ENCODE measurements at regions not wholly inside any gene's neighbourhood (a gene's known extent, or its start where the extent isn't known, plus 50 kb on each side); places are given as distances from the start of the nearest gene placed in this dataset.
A peak's percentile ranks its signal among the peaks of the same experiment; 100 is the strongest.

DNA sequence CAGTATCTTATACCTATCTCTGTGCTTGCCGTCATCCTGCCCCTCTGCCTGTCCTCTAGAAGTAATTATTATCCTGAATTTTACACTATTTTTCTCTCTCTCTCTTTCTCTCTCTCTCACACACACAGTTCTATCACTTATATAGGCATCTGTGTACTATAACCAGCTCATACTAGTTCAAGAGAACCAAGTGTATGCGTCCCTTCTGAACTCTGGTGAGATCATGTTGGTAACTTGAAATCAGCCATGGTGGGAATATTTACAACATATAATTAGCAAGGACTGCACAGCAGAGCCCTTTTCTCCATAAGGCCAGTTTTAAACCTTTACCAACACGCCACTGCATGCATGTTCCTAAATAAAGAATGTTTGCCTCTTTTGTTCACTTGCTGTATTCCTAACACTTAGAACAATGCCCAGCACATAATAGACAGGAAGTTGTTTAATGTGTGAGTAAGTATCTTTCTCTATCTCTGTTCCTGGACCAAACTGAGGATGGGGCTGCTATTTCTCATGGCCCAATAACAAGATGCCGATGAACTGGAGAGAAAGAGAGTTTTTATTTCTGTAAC, 51.1 kb upstream of the IL21 start:
- no peak for TF ChIP-seq CTCF (IDR thresholded peaks at IDR 0.05; ENCODE audit: low read depth, low read length, missing control alignments)
- DNase-seq (ENCODE audit: extremely low read depth, low read depth): no peak
- H3K4me3 ChIP-seq (replicated peaks; ENCODE audit: low read depth, low read length): no peak overlapping the region

- no peak for TF ChIP-seq CTCF (IDR thresholded peaks at IDR 0.05; ENCODE audit: low read depth, low read length, missing control alignments)
- no peak overlapping the region for H3K4me3 ChIP-seq (replicated peaks; ENCODE audit: low read depth, low read length)
- DNase-seq (ENCODE audit: extremely low read depth, low read depth): peak; percentile 37
Observed at GRCh38 chr4:122673252-122673651, 52.4 kb upstream of the IL21 start.

DNA sequence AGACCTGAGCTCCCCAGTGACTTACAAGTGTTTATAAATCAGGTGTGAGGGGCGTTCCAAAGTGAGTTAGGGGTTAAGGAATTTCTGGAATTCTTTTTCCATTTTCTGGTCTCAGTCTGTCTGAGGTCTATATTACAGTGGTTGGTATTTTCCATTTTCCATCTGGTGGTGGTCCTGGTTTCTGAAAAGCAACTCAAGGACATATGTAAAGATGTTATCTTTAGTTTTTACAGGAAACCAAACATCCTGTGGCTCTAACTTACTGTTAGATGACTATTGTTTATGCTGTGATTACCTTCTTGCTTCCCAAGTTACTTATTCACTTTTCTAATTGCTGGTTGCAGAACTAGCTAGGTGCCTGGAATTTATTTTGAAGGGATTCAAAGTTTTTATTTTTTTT, 53.5 kb upstream of the IL21 start:
- no peak for TF ChIP-seq CTCF (IDR thresholded peaks at IDR 0.05; ENCODE audit: low read depth, low read length, missing control alignments)
- DNase-seq (ENCODE audit: extremely low read depth, low read depth): peak; percentile 32
- H3K4me3 ChIP-seq (replicated peaks; ENCODE audit: low read depth, low read length): no peak overlapping the region

DNA sequence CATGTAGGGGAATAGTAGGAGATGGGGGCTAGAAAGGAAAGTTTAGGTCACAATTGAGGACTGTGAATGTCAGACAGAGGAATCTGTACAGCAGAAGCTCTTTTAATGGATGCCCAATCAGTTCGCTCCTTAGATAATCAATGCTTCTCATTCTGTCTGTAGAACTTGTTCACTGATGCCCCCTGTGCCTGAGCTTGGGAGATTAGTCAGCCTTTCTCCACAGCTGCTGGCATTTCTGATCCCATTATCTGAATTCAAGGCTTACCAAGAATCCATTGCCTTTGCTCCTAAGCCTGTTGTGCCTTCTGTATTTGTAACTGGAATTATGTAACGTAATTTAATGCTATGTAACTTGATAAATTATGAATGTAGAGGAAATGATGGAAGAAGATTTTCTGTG, 53.2 kb upstream of the BBS12 start:
- no peak for TF ChIP-seq CTCF (IDR thresholded peaks at IDR 0.05; ENCODE audit: low read depth, low read length, missing control alignments)
- no peak for DNase-seq (ENCODE audit: extremely low read depth, low read depth)
- no peak overlapping the region for H3K4me3 ChIP-seq (replicated peaks; ENCODE audit: low read depth, low read length)

DNA sequence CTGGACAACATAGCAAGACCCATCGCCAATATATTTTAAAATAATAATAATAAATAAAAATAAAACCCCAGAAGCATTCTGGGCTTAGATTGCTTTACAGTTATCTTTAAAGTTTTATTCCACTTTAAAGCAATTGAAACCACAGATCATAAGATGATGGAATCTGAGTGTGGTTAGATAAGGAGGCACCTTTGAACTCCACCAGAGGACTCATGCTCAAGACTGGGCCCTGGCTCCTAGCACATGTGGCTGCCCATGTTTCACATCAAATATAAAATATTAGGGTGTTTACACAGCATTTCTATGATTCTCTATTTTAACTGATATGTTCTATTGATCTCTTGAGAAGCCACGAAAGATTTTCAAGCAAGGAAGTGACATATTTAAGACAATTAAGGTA, 52.6 kb upstream of the BBS12 start:
- H3K4me3 ChIP-seq (replicated peaks; ENCODE audit: low read depth, low read length): no peak overlapping the region
- TF ChIP-seq CTCF (IDR thresholded peaks at IDR 0.05; ENCODE audit: low read depth, low read length, missing control alignments): no peak
- no peak for DNase-seq (ENCODE audit: extremely low read depth, low read depth)

DNA sequence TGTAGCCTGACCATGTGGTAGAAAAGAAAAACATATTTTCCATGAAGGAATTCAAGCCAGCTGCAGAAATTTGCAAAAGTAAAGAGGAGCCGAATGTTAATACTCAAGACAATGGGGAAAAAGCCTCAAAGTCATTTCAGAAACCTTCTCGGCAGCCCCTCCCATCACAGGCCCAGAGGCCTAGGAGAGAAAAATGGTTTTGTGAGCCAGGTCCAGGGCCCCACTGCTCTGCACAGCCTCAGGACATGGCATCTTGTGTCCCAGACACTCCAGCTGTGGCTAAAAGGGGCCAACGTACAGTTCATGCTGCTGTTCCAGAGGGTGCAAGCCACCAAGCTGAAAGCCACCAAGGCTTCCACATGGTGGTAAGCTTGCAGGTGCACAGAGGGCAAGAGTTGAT, 50.9 kb upstream of the BBS12 start:
- no peak for DNase-seq (ENCODE audit: extremely low read depth, low read depth)
- no peak overlapping the region for H3K4me3 ChIP-seq (replicated peaks; ENCODE audit: low read depth, low read length)
- no peak for TF ChIP-seq CTCF (IDR thresholded peaks at IDR 0.05; ENCODE audit: low read depth, low read length, missing control alignments)

Measured in HFF-Myc (cell line).